Amygdala (tissue), 56 donors: ENCODE measurements at regions not wholly inside any gene's neighbourhood (a gene's known extent, or its start where the extent isn't known, plus 50 kb on each side); places are given as distances from the start of the nearest gene placed in this dataset.
A peak's percentile ranks its signal among the peaks of the same experiment; 100 is the strongest.

ENCODE experiments used
- DNase-seq, 56 donors: peaks; one replicate each; lab custom pipeline; 2025; lab: John Stamatoyannopoulos, UW

- DNase-seq = no peak
These were observed 163.6 kb downstream of the GNAT3 start for GRCh38 chr7:80348223-80348622.

DNA sequence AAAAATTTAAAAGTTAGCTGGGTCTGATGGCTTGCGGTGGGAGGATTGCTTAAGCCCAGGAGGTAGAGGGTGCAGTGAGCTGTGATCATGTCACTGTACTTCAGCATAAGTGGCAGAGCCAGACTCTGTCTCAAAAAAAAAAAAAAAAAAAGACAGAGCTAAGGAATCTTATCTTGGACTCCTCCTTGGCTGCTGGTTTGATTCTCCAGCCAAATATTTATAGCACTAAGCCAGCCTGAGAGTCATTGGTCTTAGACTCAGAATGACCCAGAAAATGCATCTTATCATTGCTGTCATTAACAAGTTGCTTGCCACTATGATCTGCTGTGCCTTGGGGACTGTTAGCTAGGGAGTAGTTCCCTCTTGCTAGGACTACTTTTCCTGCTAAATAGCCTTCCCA lies 164.7 kb downstream of the GNAT3 start:
- DNase-seq = no peak

DNA sequence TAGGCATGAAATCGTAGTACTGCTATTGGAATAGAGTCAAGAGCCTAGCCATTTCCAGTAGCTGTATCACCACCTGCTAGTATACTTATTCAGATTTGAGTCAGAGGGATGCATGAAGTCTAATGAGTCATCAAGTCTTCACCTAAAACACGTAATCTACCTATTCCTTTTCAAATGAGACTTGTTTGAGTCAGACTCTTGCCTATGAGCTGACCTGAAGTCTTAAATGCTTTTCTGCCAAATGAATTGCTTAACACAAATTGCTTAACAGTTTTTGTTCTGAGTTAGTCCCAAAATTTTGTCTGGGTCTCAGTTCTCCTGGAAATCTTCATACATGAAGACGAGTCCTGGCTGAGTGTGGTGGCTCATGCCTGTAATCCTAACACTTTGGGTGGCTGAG lies 165.2 kb downstream of the GNAT3 start:
- DNase-seq = no peak

- peak in 8 of 56 donors; percentile 1 to 15 (median 5) for DNase-seq
These were observed 176.2 kb downstream of the GNAT3 start for GRCh38 chr7:80335511-80336231.

- no peak for DNase-seq
These were observed 177.0 kb downstream of the GNAT3 start for GRCh38 chr7:80334908-80335307.

- no peak for DNase-seq
These were observed 177.7 kb downstream of the GNAT3 start for GRCh38 chr7:80334196-80334595.

- DNase-seq = no peak
These were observed 178.8 kb downstream of the GNAT3 start for GRCh38 chr7:80333040-80333439.

GRCh38 chr7:80330434-80330833 lies 181.4 kb downstream of the GNAT3 start:
- no peak for DNase-seq

DNA sequence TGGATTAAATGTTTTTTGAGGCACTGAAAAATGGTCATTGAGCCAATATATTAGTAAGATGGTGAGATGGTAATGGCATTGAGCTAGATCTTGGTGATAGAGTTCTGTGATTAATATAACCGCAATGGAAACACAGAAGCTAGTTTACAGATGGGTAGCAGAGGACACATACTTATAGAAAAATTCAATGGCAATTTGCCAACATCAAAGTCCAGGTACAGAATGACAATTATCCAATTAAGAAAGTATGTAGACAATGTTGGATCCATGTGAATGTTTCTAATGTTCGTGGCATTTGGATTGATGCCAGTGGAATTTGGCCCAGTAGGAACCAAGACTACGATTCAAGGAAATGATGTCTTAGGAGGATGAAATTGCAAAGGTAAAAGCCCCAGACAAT lies 187.8 kb downstream of the GNAT3 start:
- no peak for DNase-seq

DNA sequence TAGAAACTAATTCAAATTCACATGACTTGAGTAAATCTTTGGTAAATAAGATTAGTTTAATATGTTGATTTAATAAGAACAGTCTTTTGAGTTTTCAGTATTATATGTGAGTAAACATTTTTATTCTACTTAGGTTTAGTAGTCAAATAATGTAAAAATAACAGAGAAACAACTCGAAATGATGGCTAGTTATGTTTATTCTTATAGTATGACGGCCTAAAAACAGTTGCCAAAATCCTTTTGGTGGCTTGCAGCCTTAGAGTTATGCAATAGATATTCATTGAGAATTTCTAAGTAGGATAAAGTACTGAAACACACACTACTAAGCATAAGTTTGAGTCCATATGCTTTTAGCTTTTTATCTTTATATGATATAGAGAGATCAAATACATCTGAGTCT lies 184.8 kb downstream of the GNAI1 start:
- no peak for DNase-seq

GRCh38 chr7:80318081-80318480 lies 183.4 kb downstream of the GNAI1 start:
- DNase-seq = no peak

GRCh38 chr7:80316811-80317210 lies 182.2 kb downstream of the GNAI1 start:
- DNase-seq = no peak

GRCh38 chr7:80313716-80314115 lies 179.1 kb downstream of the GNAI1 start:
- no peak for DNase-seq

DNA sequence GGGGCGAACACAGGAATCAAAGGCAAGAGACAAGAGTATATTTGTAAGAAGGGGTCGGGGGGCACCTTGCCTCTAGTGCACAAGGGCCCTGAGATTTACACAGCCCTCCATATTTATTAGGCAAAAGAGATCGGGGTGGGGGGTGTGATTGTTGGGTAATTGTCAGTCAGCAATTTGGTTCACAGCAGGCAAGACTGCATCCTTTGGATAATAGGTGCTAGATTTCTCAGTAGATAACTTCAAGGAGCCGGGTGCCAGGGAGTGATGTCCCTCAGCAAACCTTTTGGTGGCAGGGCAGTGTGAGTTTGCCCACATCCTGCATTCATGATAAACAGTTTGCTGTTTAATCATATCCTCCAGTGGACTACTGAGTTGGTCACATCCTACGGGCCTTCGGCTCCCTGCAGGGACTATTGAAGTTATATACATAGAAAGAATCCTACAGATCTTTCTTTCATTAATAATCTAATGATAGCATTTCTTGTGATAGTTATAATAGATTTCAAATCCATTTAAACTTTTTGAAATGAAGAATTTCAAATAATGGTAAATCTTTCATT lies 178.5 kb downstream of the GNAI1 start:
- DNase-seq = no peak

DNA sequence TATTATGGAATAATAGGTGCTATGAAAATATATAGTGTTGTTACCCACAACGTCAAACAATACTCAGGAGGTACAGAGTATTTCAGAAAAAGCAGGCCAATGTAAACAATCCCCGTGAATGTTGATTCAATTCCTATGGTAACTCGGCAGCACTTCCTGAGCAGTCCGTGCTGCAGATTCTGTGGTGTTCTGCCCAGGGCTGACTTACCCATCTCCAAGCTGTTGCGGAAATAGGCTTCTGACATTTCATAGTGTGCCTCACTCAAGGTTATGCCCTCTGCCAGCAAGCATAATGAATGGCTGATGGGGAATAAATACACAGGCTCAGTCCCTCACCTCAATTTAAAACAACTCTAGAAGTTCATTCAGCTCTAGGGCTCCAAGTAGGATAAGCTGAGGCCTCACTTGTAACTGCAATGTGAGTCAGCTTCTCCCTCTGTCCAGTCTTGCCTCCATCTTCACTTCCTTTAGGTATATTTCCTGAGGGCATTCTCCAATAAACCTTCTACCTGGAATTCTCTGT lies 177.6 kb downstream of the GNAI1 start:
- no peak for DNase-seq

GRCh38 chr7:80311313-80311712 lies 176.7 kb downstream of the GNAI1 start:
- no peak for DNase-seq

DNA sequence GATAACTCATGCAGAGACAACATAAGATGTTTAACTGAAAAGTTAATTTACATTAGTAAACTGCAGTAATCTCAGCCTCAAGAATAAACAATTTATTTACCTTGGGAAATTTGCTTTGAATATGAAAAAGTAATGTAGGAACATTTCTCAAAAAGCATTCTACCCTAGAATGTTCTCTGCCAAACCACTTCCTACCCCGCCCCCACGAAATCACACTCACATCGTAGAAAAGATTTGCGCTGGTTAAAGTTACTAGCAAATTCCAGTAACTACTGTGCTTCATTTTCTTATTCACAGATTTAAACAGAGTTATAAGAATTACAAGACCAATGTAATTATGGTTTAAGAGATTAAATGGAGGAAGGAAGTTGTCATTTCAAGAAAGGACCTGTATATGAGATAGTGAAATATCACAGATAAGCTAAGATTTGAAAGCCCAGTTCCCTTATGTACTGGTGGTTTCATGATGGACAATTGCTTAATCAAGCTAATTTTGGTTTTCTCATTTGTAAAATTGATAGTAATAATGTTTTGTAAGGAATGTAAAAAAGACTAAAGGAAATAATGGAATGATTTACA lies 175.4 kb downstream of the GNAI1 start:
- no peak for DNase-seq

- DNase-seq = no peak
These were observed 174.7 kb downstream of the GNAI1 start for GRCh38 chr7:80309377-80309776.

DNA sequence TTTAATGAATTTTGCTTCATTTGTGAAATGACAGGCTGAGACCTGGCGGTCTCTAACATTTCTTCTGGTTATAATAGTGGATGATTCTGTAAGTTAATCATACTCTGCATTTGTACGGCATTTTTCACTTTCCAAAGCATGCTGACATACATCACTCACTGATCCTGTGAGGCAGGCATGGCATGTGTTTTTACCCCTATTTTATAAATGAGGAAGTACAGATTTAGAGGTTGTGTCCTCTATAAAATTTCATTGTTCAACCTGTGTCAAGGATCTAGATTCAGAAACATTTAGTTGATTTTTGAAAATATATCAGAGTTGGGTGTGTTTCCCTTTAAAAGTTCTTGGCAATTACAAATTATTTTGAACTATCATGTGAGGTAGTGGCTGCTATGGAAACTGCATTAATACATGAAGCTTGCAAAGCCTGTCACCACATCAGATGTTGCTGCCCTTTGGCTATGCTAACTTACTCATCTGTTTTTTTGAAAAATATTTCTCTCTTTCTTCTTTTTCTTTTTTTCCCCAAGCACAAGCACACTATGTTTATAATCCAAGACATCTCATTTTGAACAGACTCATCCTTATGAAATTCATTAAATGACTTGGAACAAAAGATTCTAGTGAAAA lies 172.7 kb downstream of the GNAI1 start:
- DNase-seq = no peak

- DNase-seq = no peak
These were observed 168.7 kb downstream of the GNAI1 start for GRCh38 chr7:80303315-80303714.

- no peak for DNase-seq
These were observed 168.0 kb downstream of the GNAI1 start for GRCh38 chr7:80302636-80303035.

GRCh38 chr7:80302078-80302477 lies 167.4 kb downstream of the GNAI1 start:
- DNase-seq = no peak
